ENCODE measurements at regions not wholly inside any gene's neighbourhood (a gene's known extent, or its start where the extent isn't known, plus 50 kb on each side); places are given as distances from the start of the nearest gene placed in this dataset.

DNA sequence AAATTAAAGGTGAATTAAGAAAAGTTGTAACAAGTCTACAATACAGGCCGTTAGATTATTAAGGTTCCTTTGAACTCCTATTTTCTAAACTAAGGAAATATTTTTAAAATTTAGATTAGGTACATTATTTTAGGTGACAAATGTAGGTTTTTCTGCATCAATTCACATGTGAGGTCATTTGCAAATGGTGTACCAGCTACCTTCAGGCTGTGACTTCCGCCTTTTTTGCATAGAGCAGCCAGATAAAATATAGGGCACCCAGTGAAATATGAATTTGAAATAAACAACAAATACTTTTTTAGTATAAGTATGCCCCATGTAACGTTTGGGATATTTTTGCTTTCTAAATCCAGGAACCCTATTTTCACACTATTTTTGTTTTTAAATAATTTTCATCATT, 544.0 kb downstream of the LMO4 start:
- POLR2A ChIA-PET, result no interaction called here
- H3K9me3 ChIP-seq (ENCODE audit: low read length), result no peaks in the 10 kb centered on the region
- peaks cover 0 to 2% (median 0%) of the 10 kb centered on the region in 5 donors for H3K9me3 Mint-ChIP-seq
- CTCF ChIA-PET, result no interaction called here
- peaks cover 0 to 1% of the 10 kb centered on the region in 2 donors for H3K27me3 Mint-ChIP-seq
- H3K36me3 ChIP-seq (ENCODE audit: insufficient read depth, low read length), result no peaks in the 10 kb centered on the region
- no peak overlapping the region for H3K27ac Mint-ChIP-seq
- H3K4me3 ChIP-seq (ENCODE audit: low read length), result no peak overlapping the region
- no peak overlapping the region for H3K4me3 Mint-ChIP-seq
- H3K4me1 ChIP-seq (ENCODE audit: insufficient read depth, low read length), result no peaks in the 10 kb centered on the region
- H3K4me1 Mint-ChIP-seq, result no peaks in the 10 kb centered on the region
- DNase-seq, result no peak
- no peak overlapping the region for H3K27ac ChIP-seq (ENCODE audit: low read depth, low read length)
- H3K36me3 Mint-ChIP-seq, result no peaks in the 10 kb centered on the region
- no peaks in the 10 kb centered on the region for H3K27me3 ChIP-seq (ENCODE audit: insufficient read depth, low read length, poor library complexity, severe bottlenecking)

DNA sequence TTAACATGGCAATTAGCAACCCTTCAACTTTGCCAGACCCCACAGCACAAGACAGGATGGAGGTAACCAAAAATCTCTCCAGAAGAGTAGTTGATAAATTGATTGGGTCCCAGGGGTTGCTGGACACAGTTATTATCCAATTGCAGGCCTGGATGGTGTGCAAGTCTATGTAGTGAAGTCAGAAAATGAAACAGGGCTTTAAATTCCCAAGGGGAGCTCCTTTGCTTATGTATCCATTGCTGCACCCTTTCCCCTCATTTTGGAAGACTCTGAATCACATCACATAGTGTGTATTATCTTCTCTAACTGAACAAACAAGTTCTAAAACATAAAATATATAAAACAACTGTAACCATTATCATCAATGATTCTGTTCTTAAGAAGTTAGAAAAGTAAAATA, 550.2 kb downstream of the LMO4 start:
- no peak overlapping the region for H3K27ac ChIP-seq (ENCODE audit: low read depth, low read length)
- no peaks in the 10 kb centered on the region for H3K27me3 ChIP-seq (ENCODE audit: insufficient read depth, low read length, poor library complexity, severe bottlenecking)
- no peak overlapping the region for H3K27ac Mint-ChIP-seq
- CTCF ChIA-PET, result no interaction called here
- H3K9me3 ChIP-seq (ENCODE audit: low read length), result no peaks in the 10 kb centered on the region
- H3K9me3 Mint-ChIP-seq, result peaks cover 0 to 2% (median 0%) of the 10 kb centered on the region in 5 donors
- no peaks in the 10 kb centered on the region for H3K36me3 Mint-ChIP-seq
- H3K4me3 Mint-ChIP-seq, result no peak overlapping the region
- POLR2A ChIA-PET, result no interaction called here
- H3K4me3 ChIP-seq (ENCODE audit: low read length), result no peak overlapping the region
- no peaks in the 10 kb centered on the region for H3K4me1 ChIP-seq (ENCODE audit: insufficient read depth, low read length)
- DNase-seq, result no peak
- H3K36me3 ChIP-seq (ENCODE audit: insufficient read depth, low read length), result no peaks in the 10 kb centered on the region
- no peaks in the 10 kb centered on the region for H3K4me1 Mint-ChIP-seq
- peaks cover 5 to 9% of the 10 kb centered on the region in 2 donors for H3K27me3 Mint-ChIP-seq

DNA sequence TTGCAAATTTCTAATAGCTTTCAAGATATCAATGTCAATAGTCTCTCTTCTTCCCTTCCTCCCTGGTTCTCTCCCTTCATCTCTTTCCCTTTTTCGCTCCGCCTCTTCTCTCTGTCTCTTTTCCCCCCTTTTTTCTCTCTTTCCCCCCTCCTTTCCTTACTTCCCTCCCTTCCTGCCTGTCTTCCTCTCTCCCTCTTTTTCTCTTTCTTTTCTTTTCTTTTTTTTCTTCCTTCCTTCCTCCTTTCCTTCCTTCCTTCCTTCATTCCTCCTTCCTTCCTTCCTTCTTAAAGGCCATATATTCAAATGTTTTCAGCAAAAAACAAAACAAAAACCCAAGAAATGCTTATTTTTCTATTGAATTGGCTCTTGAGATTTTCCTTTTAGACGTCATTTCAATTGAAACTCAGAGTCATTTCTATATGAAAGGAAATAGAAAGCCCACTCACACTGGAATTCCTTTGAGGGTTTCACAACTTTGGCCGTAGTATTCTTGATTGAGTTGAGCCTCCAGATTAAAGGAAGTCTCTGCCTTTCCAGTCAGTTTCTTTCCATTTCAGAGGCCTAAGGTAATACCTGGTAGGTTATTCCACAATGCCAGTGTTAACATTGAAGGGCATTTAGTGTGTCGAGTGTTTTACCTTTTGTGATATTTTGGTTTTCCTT, 551.5 kb downstream of the LMO4 start:
- no peak overlapping the region for H3K4me3 ChIP-seq (ENCODE audit: low read length)
- ChIA-PET CTCF (no interaction called here), POLR2A (no interaction called here)
- no peak overlapping the region for H3K27ac ChIP-seq (ENCODE audit: low read depth, low read length)
- Mint-ChIP-seq H3K9me3 (peaks cover 0 to 2% (median 0%) of the 10 kb centered on the region in 5 donors), H3K4me3 (no peak overlapping the region), H3K4me1 (no peaks in the 10 kb centered on the region), H3K27me3 (peaks cover 6 to 9% of the 10 kb centered on the region in 2 donors), H3K36me3 (no peaks in the 10 kb centered on the region), H3K27ac (no peak overlapping the region)
- H3K36me3 ChIP-seq (ENCODE audit: insufficient read depth, low read length), result no peaks in the 10 kb centered on the region
- DNase-seq, result no peak
- no peaks in the 10 kb centered on the region for H3K9me3 ChIP-seq (ENCODE audit: low read length)
- H3K4me1 ChIP-seq (ENCODE audit: insufficient read depth, low read length), result no peaks in the 10 kb centered on the region
- H3K27me3 ChIP-seq (ENCODE audit: insufficient read depth, low read length, poor library complexity, severe bottlenecking), result no peaks in the 10 kb centered on the region

GRCh38 chr1:87880764-87881163, 552.1 kb downstream of the LMO4 start:
- Histone ChIP-seq H3K4me1 (ENCODE audit: insufficient read depth, low read length) (no peaks in the 10 kb centered on the region), H3K9me3 (ENCODE audit: low read length) (no peaks in the 10 kb centered on the region), H3K27ac (ENCODE audit: low read depth, low read length) (no peak overlapping the region), H3K27me3 (ENCODE audit: insufficient read depth, low read length, poor library complexity, severe bottlenecking) (no peaks in the 10 kb centered on the region), H3K36me3 (ENCODE audit: insufficient read depth, low read length) (no peaks in the 10 kb centered on the region), H3K4me3 (ENCODE audit: low read length) (no peak overlapping the region)
- Mint-ChIP-seq H3K4me3 (no peak overlapping the region), H3K4me1 (no peaks in the 10 kb centered on the region), H3K27me3 (peaks cover 6 to 9% of the 10 kb centered on the region in 2 donors), H3K9me3 (peaks cover 0 to 2% (median 0%) of the 10 kb centered on the region in 5 donors), H3K27ac (no peak overlapping the region), H3K36me3 (no peaks in the 10 kb centered on the region)
- no peak for DNase-seq
- ChIA-PET CTCF (no interaction called here), POLR2A (no interaction called here)

GRCh38 chr1:87883906-87884305, 555.2 kb downstream of the LMO4 start:
- DNase-seq, result no peak
- Mint-ChIP-seq H3K9me3 (peaks cover 0 to 2% (median 0%) of the 10 kb centered on the region in 5 donors), H3K36me3 (no peaks in the 10 kb centered on the region), H3K27ac (no peak overlapping the region), H3K4me3 (no peak overlapping the region), H3K27me3 (peaks cover 8 to 9% of the 10 kb centered on the region in 2 donors), H3K4me1 (no peaks in the 10 kb centered on the region)
- Histone ChIP-seq H3K4me3 (ENCODE audit: low read length) (no peak overlapping the region), H3K4me1 (ENCODE audit: insufficient read depth, low read length) (no peaks in the 10 kb centered on the region), H3K36me3 (ENCODE audit: insufficient read depth, low read length) (no peaks in the 10 kb centered on the region), H3K9me3 (ENCODE audit: low read length) (no peaks in the 10 kb centered on the region), H3K27ac (ENCODE audit: low read depth, low read length) (no peak overlapping the region), H3K27me3 (ENCODE audit: insufficient read depth, low read length, poor library complexity, severe bottlenecking) (no peaks in the 10 kb centered on the region)
- CTCF ChIA-PET, result no interaction called here
- POLR2A ChIA-PET, result no interaction called here

DNA sequence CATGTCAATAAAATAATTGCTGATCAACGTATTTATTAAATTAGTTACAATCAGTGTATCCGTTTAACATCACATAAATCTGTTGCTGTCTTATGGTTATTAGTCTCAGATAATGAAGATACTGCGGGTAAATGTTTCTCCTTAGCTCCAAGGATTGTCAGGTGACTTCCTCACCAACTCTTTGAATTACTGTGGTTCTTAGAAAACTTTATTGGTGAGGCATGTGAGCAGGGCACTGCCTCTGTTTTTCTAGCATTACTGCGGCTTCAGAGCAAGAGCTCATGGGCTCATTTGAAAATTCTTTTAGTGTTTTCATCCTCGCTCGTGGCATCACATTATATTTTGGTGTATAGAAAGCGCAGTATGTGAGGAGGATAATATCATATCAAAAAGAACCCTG, 555.9 kb downstream of the LMO4 start:
- Histone ChIP-seq H3K9me3 (ENCODE audit: low read length) (no peaks in the 10 kb centered on the region), H3K36me3 (ENCODE audit: insufficient read depth, low read length) (no peaks in the 10 kb centered on the region), H3K27me3 (ENCODE audit: insufficient read depth, low read length, poor library complexity, severe bottlenecking) (no peaks in the 10 kb centered on the region), H3K27ac (ENCODE audit: low read depth, low read length) (no peak overlapping the region), H3K4me3 (ENCODE audit: low read length) (no peak overlapping the region), H3K4me1 (ENCODE audit: insufficient read depth, low read length) (no peaks in the 10 kb centered on the region)
- H3K36me3 Mint-ChIP-seq, result no peaks in the 10 kb centered on the region
- no peak for DNase-seq
- H3K27ac Mint-ChIP-seq, result no peak overlapping the region
- H3K4me3 Mint-ChIP-seq, result no peak overlapping the region
- peaks cover 0 to 2% (median 0%) of the 10 kb centered on the region in 5 donors for H3K9me3 Mint-ChIP-seq
- CTCF ChIA-PET, result no interaction called here
- H3K27me3 Mint-ChIP-seq, result peaks cover 8 to 9% of the 10 kb centered on the region in 2 donors
- POLR2A ChIA-PET, result no interaction called here
- H3K4me1 Mint-ChIP-seq, result no peaks in the 10 kb centered on the region

DNA sequence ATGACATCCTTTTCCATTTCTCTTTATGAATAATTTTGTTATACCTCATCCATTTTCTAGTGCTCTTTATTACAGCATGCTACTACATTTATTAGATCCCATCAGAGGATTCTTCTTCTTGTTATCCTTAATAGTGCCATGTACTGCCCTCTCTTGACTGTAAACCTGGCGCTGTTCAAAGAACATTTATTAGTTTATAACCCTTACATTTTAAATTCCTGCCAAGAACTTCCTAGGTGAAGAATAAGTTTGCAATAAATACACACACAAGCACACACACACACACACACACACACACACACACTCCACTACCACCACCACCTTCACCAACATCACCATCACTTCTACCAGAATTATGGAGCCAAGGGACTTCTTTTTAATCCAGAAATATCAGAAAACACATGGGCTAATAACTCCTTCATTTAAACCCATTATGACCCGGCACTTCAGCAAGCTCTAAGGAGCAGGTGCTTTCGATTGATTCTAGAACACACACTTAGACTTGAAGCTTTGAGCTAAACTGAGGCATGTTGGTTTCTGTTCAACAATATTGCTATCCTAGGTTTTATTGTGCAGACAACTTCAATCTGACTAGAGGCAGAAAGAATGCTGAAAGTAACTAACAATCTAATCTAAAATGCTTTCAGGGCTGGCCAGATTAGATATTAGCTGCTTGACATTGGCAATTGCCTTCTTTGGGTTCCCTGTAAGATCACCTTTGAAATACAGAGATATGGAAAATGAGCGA, 556.8 kb downstream of the LMO4 start:
- no peaks in the 10 kb centered on the region for H3K36me3 ChIP-seq (ENCODE audit: insufficient read depth, low read length)
- no peaks in the 10 kb centered on the region for H3K9me3 ChIP-seq (ENCODE audit: low read length)
- no peaks in the 10 kb centered on the region for H3K4me1 Mint-ChIP-seq
- H3K27me3 ChIP-seq (ENCODE audit: insufficient read depth, low read length, poor library complexity, severe bottlenecking), result no peaks in the 10 kb centered on the region
- POLR2A ChIA-PET, result no interaction called here
- no peak overlapping the region for H3K4me3 ChIP-seq (ENCODE audit: low read length)
- H3K9me3 Mint-ChIP-seq, result no peaks in the 10 kb centered on the region
- CTCF ChIA-PET, result no interaction called here
- no peak overlapping the region for H3K27ac ChIP-seq (ENCODE audit: low read depth, low read length)
- no peak overlapping the region for H3K27ac Mint-ChIP-seq
- H3K4me1 ChIP-seq (ENCODE audit: insufficient read depth, low read length), result no peaks in the 10 kb centered on the region
- no peak overlapping the region for H3K4me3 Mint-ChIP-seq
- no peaks in the 10 kb centered on the region for H3K36me3 Mint-ChIP-seq
- no peak for DNase-seq
- peaks cover 4 to 9% of the 10 kb centered on the region in 2 donors for H3K27me3 Mint-ChIP-seq

DNA sequence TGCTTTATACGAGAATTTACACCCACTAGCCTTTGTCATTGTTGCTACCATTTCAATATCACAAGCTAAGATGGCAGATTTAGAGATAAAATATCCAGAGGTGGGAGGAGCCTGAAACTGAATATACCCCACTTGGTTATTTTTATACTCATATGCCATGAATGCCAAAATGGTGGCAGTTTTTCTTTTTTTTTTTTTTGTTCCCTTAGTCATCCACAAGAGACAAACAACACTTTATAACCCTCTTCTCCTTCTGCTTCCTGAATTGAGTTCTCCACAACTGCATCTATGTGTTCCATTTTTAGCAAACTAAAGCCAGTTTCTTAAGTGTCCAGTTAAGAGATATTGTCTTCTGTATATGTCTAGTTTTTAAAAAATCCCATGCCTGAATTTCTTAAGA, 558.4 kb downstream of the LMO4 start:
- Mint-ChIP-seq H3K27ac (no peak overlapping the region), H3K36me3 (no peaks in the 10 kb centered on the region), H3K4me1 (no peaks in the 10 kb centered on the region), H3K4me3 (no peak overlapping the region), H3K27me3 (peaks cover 5% of the 10 kb centered on the region in 2 donors), H3K9me3 (no peaks in the 10 kb centered on the region)
- ChIA-PET POLR2A (no interaction called here), CTCF (no interaction called here)
- H3K27ac ChIP-seq (ENCODE audit: low read depth, low read length), result no peak overlapping the region
- no peaks in the 10 kb centered on the region for H3K27me3 ChIP-seq (ENCODE audit: insufficient read depth, low read length, poor library complexity, severe bottlenecking)
- no peak overlapping the region for H3K4me3 ChIP-seq (ENCODE audit: low read length)
- DNase-seq, result no peak
- H3K9me3 ChIP-seq (ENCODE audit: low read length), result no peaks in the 10 kb centered on the region
- H3K36me3 ChIP-seq (ENCODE audit: insufficient read depth, low read length), result no peaks in the 10 kb centered on the region
- H3K4me1 ChIP-seq (ENCODE audit: insufficient read depth, low read length), result no peaks in the 10 kb centered on the region

All from CD8-positive, alpha-beta memory T cell (primary cell).